ENCODE measurements at regions not wholly inside any gene's neighbourhood (a gene's known extent, or its start where the extent isn't known, plus 50 kb on each side); places are given as distances from the start of the nearest gene placed in this dataset.

DNA sequence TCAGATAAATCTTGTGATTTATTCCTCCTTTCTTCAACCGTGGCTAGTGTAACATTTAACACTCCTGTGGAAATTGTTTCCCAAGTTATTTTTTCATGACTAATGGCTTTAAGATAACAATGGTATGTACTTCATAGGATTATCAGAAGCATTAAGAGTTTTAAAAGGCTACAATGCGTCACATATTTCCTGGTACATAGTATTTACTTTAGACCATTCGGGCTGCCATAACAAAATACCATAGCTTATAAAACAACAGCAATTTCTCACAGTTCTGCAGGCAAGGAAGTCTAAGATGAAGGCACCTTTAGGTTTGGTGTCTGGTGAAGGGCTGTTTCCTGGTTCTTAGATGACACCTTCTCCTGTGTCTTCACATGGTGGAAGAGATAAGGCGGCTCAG is 158.6 kb downstream of the PAPSS1 start:
- Histone ChIP-seq H3K4me3 (replicated peaks in 1 of 3; ENCODE audit: insufficient read depth in 1 of 3, low read depth in 1 of 3, low read length in 3 of 3) (no peak overlapping the region), H3K4me2 (ENCODE audit: insufficient read depth, low read length) (peak overlapping the region; percentile 49), H3K9ac (replicated peaks; ENCODE audit: extremely low read depth, insufficient read depth, low read length) (no peak overlapping the region), H4K20me1 (replicated peaks; ENCODE audit: control insufficient read depth, extremely low read depth, insufficient read depth, low read length) (no peaks in the 10 kb centered on the region), H3K9me3 (replicated peaks; ENCODE audit: control insufficient read depth, insufficient read depth, low read length) (peaks cover 3% of the 10 kb centered on the region), H2AFZ (ENCODE audit: low read depth, low read length) (peak overlapping the region; percentile 86), H3K9me1 (replicated peaks; ENCODE audit: control insufficient read depth, extremely low read depth, insufficient read depth, low read length) (no peaks in the 10 kb centered on the region), H3K4me1 (ENCODE audit: control insufficient read depth, extremely low read depth, insufficient read depth, low read length) (peaks cover 11% of the 10 kb centered on the region), H3K27ac (ENCODE audit: insufficient read depth, low read depth, low read length) (peak overlapping the region; percentile 88), H3K27me3 (ENCODE audit: control insufficient read depth in 2 of 2, insufficient read depth in 2 of 2, low read length in 2 of 2) (no peaks in the 10 kb centered on the region), H3K79me2 (ENCODE audit: control insufficient read depth, insufficient read depth, low read length) (no peaks in the 10 kb centered on the region), H3K36me3 (ENCODE audit: control insufficient read depth in 2 of 2, extremely low read depth in 1 of 2, insufficient read depth in 2 of 2, low read length in 2 of 2) (no peaks in the 10 kb centered on the region)
- POLR2A ChIA-PET: no interaction called here
- no TSS peak for BruUV-seq (replicated peaks)
- DNase-seq (ENCODE audit: low read depth, low spot score) (peak; percentile 83), FAIRE-seq (peak; percentile 94)
- intact Hi-C loops (cut with micrococcal nuclease): loop anchor here (2.0 kb wide), 1 partner anchor 159 kb away; the partner anchor contains the start of gene PAPSS1
- dilution Hi-C loops (cut with MboI; ENCODE audit: extremely low pct_ligation_motif_present, low sequenced_read_pairs): no loop called here
- CTCF ChIA-PET: interaction anchor here (1.3 kb wide), 1 partner anchor 8 kb away, joined by 5 read pairs; no protein-coding TSS in a partner anchor
- TF ChIP-seq JUN (IDR thresholded peaks at IDR 0.05; ENCODE audit: borderline replicate concordance, insufficient read depth, insufficient read length, low read depth): peak; percentile 70
- TF ChIP-seq FOS (IDR thresholded peaks at IDR 0.05; ENCODE audit: borderline replicate concordance, insufficient read depth, low read length): peak; percentile 66
- TF ChIP-seq, protein P1, sequence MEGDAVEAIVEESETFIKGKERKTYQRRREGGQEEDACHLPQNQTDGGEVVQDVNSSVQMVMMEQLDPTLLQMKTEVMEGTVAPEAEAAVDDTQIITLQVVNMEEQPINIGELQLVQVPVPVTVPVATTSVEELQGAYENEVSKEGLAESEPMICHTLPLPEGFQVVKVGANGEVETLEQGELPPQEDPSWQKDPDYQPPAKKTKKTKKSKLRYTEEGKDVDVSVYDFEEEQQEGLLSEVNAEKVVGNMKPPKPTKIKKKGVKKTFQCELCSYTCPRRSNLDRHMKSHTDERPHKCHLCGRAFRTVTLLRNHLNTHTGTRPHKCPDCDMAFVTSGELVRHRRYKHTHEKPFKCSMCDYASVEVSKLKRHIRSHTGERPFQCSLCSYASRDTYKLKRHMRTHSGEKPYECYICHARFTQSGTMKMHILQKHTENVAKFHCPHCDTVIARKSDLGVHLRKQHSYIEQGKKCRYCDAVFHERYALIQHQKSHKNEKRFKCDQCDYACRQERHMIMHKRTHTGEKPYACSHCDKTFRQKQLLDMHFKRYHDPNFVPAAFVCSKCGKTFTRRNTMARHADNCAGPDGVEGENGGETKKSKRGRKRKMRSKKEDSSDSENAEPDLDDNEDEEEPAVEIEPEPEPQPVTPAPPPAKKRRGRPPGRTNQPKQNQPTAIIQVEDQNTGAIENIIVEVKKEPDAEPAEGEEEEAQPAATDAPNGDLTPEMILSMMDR (IDR thresholded peaks at IDR 0.05; ENCODE audit: extremely low read depth in 1 of 2, insufficient read depth in 1 of 2, low read depth in 1 of 2, low read length in 2 of 2): no peak
- TF ChIP-seq GATA2 (IDR thresholded peaks at IDR 0.05; ENCODE audit: insufficient read depth, insufficient read length, low read depth, low read length): peak; percentile 12
- TF ChIP-seq POLR2A (IDR thresholded peaks at IDR 0.05; ENCODE audit: low read depth, low read length): no peak
- no peak for TF ChIP-seq EZH2 (IDR thresholded peaks at IDR 0.05; ENCODE audit: borderline replicate concordance, low read depth, low read length, severe bottlenecking)
- no peak for TF ChIP-seq MAX (IDR thresholded peaks at IDR 0.05; ENCODE audit: insufficient read depth, insufficient read length)
- TF ChIP-seq POLR2AphosphoS5 (IDR thresholded peaks at IDR 0.05; ENCODE audit: insufficient read depth, low read depth, low read length): peak; percentile 43
- TF ChIP-seq MYC (IDR thresholded peaks at IDR 0.05; ENCODE audit: low read depth, low read length): no peak
